Hematopoietic multipotent progenitor cell treated with erythropoietin and hydrocortisone succinate and interleukin-3 and kit ligand, for 4 days (in vitro differentiated cells): ENCODE measurements at regions not wholly inside any gene's neighbourhood (a gene's known extent, or its start where the extent isn't known, plus 50 kb on each side); places are given as distances from the start of the nearest gene placed in this dataset.

ENCODE experiments used
- DNase-seq: peaks from one replicate; pipeline ENCODE4 v3.0.0-alpha.2; 2015

DNA sequence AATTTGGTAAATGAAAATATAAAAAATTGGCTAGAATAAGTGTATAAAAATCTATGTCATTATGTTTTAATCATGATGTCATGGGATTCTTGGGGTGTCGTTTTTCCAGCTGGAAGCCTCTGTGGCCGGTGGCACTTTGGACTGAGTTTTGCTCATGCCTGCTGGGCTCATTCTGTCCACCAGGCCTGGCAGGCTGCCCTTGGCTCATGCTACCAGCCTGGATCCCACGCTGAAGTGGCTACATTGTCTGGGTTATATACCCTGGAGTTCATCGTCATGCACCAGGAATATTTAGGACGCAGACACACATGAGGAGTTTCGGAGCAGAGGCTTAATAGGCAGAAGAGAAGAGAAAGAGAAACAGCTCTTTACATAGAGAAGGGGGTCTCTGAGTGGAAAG is 1913.7 kb upstream of the WWC1 start:
- no peak for DNase-seq

DNA sequence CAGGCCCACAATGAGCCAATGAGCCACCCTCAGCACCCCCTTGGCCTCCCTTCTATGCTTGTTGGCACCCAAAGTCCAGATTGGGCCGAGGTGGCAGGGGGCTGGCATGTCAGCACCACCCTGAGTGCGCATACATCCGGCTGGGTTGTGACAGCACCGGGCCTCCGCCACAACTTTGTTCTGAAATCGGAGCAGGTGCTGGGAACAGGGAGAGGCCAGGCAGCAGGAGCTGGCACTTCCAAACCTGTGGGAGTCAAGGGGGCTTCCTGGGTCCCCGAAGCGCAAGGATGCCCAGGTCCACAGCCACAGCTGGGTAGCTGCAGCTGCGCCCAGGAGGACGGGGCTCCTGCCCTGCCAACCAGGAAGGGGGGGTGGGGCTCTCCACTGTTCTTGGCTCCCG is 1911.9 kb upstream of the WWC1 start:
- DNase-seq: no peak

DNA sequence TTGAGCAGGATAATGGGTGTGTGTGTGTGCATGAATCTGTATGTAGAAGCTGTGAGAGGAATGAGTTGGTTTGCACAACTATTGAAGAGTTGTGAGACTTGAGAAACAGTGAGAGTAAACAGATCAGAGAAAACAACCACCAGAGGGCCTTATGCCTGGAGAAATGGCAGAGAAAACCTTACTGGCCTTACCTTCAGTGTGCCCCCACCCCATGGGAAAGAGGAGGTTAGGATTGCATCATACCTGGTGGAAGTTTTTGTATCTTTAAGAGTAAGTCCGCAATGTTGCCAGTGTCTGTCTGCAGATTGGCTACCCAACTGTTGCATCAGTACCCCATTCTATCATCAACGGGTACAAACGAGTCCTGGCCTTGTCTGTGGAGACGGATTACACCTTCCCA is 1909.4 kb upstream of the WWC1 start:
- DNase-seq: no peak

DNA sequence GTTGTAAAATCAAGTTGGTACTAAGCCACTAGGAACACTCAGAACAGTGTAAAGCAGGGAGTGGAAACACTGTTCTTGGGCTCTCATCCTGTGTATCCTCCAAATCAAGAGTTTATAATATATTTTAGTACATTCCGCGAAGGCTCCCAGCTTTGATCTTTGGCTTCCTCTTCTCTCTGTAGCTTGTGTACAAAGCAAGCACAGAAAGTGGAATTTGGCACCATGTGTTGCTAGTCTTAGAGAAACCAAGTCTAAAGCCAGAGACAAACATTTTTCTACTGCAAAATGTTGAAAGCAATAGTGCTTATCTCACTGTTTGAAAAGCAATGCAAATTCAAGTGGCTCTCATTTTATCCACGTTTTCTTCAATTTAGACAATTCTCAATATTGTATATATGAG is 1893.3 kb upstream of the WWC1 start:
- DNase-seq: no peak

DNA sequence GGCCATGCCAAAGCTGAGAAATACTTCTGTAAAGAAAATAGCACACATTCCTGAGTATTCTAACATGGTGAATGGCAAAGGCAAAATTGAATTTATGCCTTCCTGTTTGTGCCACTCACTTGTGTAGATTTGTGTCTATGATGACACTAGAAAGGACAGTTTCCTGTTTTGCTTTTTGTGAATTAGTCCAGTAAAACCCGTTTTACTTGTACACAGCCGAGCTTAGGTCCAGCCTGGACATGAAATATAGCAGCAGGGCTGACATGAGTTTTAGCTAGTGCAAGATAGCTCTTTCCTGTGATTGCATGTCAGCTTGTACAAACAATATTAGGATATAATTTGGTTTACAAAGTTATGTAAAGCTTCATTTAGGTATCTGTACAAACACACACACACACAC is 1891.7 kb upstream of the WWC1 start:
- no peak for DNase-seq

DNA sequence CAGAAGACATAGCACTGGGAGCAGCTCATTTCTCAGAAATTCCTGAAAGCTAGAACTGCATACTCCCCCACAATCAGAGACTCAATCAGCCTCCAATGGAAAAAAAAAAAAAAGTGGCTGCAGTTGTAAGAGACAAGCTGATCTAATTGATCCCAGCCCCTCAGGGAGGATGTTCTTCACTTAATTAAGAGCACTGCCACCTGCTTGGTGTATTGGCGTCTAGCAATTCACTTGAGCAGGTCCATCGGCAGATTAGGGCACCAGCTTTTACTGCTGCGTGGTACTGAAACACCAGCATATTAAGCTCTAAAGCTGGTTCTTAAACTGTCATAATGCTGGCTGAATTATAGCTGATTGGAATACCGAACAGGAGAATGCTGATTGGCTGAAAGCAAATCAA is 1890.1 kb upstream of the WWC1 start:
- no peak for DNase-seq

DNA sequence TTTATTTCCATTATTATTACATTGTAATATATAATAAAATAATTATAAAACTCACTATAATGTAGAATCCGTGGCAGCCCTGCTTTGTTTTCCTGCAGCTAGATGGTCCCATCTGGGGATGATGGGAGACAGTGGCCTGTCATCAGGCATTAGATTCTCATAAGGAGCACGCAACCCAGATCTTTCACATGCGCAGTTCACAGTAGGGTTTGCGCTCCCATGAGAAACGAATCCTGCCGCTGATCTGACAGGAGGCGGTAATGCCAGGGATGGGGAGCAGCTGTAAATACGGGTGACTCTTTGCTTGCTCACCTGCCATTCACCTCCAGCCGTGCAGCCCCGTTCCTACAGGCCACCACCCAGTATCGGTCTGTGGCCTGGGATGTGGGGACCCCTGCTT is 1879.3 kb upstream of the WWC1 start:
- no peak for DNase-seq

DNA sequence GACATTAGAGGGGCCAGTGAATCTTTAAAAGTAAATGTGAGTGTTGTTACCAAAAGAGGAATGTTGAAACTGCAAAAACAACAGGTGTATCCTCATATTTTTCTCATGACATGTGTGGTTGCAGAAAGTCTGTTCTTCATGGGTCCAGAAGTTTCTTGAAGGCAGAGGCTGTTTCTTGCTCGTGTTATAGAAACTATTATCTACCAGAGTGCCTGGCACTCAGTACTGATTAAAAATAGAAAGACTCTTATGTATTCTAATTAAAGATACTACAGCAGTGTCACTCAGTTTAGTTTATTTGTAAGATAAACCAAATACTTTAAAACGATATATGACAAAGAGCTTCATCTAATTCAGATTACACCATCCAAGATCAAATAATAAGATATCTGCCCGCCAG is 1864.2 kb upstream of the WWC1 start:
- no peak for DNase-seq

DNA sequence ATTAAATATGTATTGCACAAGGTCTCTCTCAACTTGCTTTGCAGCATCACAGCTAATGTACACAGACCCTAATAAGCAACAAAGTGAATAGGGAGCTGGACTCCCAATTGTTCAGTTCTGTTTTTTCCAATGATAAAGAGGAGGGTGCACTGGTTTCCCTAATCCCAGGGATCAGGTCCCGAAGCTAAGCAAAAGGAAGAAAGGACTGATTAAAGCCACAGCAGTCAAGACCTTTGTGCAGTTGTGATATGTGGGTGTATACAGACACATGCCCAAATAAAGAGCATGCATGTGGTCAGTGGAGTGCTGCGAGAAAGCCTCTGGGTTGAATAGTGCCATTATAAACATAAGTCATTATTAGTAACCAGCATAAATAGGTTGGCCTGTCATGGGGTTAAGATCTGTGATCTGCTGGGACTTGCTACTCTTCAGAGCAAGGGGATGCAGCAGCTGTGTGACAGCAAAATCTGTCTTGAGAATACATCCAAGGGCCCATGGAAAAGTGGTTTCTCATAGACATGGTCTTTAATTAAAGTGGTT is 1863.1 kb upstream of the WWC1 start:
- no peak for DNase-seq

DNA sequence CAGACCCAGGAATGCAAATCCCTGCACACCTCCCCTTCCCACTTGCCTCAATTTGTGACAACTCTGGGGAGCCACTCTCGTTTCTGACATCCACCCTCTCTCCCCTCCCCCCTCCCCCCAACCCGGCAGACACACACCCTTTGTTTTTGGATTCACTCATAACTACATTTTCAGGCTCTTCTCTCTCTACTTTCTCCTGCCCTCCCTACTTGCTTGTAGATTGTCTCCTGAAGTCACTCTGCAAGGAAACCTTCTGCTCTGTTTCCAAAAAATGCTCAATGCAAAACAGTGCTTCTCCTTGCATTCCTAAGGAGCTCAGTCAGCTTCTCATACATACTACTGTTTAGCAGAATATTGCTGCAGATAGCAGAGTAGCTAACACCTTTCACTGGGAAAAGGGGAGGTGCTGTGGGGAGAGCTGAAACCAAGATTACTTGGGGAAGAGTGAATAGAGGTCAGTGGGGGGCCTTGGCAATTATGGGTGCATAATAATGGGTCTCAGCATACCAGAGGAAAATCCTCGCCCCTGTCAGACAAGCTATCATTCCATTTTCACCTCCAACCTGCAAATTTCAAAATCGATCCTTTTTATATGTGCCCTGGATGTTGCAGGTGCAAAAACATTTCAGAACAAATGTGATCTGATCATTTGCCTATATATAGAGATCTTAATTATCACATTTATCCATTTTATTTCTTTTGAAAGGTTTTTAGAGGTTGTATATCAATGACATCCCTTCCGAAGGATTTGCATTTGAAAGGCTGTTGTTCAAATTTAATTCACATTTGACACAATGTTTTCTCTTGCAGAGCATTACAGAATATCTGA is 1860.7 kb upstream of the WWC1 start:
- DNase-seq: no peak

DNA sequence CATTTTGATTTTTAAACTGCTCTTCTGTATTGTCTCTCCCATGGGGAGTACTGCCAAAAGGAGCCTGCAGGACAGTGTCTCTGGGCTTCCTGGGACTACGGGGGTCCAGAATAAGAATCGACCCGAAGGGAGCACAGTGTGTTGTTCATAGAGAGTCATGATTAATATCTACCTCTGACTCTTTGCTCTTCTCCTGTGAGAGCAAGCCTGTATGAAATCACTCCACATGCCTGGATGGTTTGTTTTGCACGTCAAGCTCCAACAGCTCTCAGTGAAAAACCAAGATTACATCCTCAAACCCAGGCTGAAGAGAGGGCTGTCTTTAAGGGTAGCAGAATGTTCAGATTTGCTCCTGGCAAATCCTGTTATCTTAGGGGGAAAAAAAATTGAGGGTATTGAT is 1860.0 kb upstream of the WWC1 start:
- no peak for DNase-seq

DNA sequence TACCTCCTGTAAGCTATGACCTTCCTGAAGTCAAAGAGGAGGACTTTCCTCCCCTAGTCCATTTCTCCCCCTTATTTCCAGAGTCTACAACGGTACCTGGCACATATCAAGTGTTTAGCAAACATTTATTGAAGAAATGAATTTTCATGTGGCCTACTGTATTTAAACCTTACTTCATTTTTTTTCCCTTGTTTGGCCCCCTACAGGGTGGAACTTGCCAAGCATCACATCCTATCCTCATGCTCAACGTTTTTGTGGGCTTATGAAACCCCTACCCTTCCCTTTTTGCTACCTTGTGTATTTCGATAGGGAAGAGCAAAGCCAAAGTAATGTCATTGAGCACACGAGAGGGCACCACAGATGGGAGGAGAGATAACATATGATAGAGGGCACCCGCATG is 1857.8 kb upstream of the WWC1 start:
- DNase-seq: no peak

DNA sequence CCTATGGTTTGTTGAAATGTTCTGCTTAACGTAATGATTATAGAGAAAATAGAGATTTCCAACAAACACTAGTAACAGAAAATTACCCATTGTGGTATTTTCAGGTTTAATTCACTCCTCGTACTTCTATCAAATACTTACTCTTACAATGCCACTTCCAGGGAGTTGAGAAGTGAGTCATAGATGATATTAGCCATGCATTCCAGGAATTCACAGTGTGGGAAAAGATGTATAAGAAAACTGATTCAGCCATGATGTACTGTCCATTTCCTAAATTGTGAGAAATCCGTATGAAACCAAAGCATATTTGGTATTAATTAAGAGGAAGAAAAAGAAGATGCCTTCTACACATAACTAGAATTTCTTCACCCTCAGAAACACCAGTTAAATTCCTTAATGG is 1854.6 kb upstream of the WWC1 start:
- no peak for DNase-seq

DNA sequence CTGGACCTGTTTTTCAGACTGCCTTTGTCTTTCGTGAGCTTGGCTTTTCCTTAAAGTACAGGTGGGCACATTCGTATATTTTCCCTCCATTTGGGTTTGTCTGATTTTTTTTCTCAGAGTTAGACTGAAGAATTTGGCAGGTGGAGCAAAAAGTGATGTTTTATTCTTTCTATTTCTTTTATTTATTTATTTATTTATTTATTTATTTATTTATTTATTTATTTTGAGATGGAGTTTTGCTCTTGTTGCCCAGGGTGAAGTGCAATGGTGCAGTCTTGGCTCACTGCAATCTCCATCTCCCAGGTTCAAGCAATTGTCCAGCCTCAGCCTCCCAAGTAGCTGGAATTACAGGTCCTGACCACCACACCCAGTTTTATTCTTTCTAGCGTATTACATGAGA is 1805.1 kb upstream of the WWC1 start:
- DNase-seq: no peak

DNA sequence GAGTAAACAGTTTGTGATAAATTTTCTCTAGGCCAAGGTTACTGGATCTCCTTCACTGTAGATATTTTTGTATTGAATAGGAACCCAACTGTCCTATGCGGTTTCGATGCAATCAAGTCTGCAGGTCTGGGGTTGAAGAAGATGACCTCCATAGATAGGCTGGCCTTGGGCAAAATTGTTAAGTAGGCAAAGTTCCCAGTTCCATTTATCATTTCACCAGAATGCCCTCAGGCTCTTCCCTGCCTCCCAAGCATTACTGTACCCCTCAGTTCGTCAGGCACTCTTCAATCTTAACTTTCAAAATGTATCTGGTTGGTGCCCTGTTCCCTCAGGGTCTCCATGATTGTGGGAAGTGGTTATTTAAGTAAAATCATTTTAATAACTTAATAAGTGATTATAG is 1802.9 kb upstream of the WWC1 start:
- DNase-seq: no peak

DNA sequence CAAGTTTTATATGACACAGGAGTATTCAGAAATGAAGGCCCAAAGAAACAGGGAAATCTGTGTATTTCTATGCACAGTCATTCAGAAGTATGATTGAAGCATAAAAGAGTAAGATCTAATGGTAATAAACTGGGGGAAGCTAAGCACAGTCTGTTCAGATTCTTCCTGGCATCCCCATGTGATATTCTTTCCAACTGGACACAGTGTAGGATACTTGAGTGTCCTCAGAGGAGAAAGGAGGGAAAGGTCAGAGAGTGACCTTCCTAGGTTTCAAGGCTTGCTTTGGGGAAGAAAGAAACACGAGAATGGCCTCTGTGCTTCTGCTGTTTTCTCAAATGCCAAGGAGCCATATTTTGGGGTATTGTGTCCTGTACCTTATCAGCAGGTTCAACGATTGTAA is 1798.4 kb upstream of the WWC1 start:
- DNase-seq: no peak

DNA sequence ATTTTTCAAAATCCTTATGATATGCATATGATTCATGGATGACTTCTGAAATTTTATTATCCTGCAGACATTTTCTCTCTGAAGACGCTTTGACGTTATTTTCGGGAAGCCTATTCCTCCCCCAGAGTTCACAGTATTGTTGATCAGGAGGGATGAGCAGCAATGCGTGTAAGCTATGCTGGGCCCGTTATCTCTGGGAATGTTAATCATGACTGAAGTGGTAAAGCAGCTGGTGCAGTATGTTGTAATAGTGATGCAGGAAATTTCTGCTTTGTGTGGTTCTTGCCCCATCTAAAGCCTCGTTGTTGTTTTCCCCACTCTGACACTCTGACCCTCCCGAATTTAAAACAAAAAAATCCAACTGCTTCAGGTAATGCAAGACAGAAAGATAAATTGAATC is 1797.8 kb upstream of the WWC1 start:
- DNase-seq: no peak

DNA sequence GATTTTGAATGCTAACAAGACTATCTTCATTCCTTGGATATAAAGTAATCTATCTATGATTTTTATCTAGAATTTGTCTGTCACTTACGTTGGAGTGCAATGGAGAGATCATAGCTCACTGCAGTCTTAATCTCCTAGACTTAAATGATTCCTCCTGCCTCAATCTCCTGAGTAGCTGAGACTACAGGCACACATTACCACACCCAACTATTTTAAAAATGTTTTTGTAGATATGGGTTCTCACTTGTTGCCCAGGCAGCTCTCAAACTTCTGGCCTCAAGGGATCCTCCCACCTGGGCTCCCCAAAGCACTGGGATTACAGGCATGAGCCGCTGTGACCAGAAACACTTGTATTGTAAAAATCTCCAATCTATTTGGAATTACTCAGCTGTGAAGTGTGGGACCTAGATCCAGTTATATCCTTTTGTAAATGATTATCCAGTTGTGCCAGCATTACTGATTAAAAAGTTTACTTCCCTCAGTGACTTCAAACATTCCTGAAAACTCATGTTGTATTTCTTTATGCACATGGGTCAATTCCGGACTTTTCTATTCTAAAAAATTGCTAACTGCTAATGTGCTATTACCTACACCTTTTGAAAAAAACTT is 1793.8 kb upstream of the WWC1 start:
- DNase-seq: no peak

DNA sequence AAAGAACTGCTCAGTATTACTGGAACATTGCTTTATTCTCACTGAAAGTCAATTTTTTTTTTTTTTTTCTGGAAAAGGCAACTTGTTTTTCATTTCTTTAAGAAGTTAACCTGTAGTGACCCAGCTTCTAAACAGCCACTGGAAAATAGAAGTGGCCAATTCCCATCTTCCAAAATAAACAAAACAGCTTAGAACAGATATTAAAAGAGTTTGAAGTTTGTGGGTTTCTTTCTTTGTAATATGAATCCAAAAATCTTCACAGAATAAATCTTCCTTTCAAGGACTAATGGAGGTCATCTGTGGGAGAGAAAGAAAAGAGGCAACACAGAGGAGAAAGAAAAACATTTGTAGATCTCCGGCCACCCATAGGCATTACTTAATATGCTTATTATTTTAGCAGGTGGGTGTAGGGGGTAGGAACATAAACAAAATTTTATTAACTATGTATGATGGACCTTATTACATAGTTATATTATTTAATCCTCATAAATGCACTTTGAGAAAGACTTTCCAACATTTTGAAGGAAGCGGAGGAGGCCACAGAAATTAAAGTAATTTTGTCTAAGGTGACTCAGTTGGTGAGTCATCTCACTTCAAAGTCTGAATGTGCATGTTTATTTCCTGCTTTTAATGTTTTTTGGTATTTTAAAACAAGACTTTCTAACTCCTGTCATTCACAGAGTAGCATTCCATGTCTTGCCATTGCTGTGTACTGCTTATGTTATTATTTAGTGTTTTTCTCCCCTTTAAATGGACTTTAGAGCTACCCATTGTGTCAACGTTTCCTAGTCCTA is 1791.8 kb upstream of the WWC1 start:
- DNase-seq: no peak

DNA sequence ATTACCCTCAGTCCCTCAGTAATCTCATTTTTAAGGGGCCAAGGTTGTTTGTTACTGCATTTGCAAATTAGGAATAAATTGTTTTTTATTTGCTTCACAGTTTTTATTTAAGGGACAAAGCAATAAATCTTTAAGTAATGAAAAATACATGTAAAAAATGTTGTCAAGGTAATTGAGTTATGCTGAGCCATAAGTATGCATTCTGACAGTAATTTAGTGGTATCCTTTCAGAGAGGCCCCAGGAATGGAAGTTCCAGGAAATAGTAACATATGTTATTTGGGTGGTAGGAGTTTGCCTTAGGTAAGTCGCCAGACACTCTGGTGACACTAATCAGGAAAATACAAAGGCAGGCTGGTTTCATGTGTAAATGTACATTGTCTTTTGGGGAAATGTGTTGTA is 1787.9 kb upstream of the WWC1 start:
- no peak for DNase-seq

DNA sequence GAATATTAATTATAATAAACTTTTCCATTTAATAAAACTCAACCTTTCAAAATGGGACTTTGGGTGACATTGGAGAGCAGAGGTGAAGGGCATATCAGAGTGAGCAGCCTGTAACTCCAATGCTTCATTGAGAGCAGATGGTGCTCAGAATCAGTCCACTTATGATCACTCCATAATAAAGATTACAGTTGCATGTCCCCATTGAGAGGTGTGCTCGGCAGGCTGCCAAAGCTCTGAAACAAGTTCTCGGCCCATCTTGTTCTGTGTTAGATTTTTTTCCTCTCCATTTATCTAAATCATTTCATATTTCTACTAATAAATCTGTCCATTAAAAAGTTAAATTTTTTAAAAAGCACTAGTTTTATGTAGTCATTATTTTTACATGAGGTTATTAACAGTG is 1786.4 kb upstream of the WWC1 start:
- DNase-seq: no peak

DNA sequence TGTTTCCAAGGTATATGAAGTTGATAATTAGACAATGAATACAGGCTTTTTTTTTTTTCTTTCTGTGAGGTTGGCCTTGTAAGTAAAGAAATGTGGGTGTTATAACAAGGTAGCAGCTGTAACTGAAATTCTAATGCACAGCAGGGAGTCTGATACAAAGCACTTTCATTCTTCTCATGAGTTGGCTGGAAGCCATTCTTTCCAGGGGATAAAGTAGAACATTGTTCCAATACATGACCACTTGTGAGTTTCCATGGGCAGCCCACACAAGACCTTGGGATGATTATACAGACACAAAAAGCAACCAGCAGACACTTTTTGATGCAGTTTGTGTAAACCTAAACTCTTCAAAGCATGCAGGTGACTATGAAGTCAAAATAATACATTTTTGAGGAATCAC is 1785.9 kb upstream of the WWC1 start:
- no peak for DNase-seq

DNA sequence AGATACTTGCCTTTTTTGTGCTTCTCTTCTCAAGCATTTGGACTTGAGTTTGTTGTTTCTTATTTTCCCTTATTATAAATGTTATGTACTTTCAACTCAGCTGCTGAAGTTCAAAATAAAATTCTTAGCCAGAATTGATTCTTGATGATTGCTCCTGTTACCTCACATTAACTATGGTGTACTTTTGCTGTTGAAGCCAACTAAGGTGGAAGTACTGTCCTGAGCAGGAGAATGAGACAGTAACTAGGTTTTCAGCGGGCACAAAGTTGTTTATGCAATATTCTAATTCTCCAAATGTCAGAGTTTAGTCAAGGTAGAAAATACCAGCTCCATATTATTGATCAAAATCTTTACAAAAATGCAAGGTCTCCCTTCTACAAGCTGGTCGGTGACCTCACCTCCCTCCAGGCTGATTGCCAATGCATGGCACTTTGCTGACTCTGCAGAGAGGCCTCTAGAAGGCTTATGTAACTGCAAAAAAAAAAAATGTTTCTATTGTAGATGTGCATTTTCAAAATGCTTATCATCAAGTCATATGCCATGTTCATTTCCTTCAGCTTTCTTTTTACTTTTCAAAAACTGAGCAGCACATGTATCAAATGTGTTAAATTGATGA is 1783.5 kb upstream of the WWC1 start:
- DNase-seq: no peak
